ENCODE measurements at regions not wholly inside any gene's neighbourhood (a gene's known extent, or its start where the extent isn't known, plus 50 kb on each side); places are given as distances from the start of the nearest gene placed in this dataset.
"Not testable (repeated sequence)": the region's sequence is repeated elsewhere in the genome, so short reads cannot be mapped to it uniquely, and the experiment has no call there.

DNA sequence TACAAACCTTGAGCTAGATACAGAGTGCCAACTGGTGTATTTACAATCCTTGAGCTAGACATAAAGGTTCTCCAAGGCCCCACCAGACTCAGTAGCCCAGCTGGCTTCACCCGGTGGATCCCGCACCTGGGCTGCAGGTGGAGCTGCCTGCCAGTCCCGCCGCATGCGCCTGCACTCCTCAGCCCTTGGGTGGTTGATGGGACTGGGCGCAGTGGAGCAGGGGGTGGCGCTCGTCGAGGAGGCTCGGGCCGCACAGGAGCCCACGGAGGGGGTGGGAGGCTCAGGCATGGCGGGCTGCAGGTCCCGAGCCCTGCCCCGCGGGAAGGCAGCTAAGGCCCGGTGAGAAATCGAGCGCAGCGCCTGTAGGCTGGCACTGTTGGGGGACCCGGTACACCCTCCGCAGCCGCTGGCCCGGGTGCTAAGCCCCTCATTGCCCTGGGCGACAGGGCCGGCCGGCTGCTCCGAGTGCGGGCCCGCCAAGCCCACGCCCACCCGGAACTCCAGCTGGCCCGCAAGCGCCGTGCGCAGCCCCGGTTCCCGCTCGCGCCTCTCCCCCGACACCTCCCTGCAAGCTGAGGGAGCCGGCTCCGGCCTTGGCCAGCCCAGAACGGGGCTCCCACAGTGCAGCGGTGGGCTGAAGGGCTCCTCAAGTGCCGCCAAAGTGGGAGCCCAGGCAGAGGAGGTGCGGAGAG lies 116.5 kb upstream of the NEIL3 start:
- H3K27me3 ChIP-seq (ENCODE audit: insufficient read depth, low read length); H3K36me3 ChIP-seq (ENCODE audit: insufficient read depth, low read length); H3K4me3 ChIP-seq (ENCODE audit: low read length); H3K9me3 ChIP-seq (ENCODE audit: low read length); H2AFZ ChIP-seq (ENCODE audit: low read depth, low read length); H3K4me1 ChIP-seq (ENCODE audit: insufficient read depth, low read length): not testable (repeated sequence)

DNA sequence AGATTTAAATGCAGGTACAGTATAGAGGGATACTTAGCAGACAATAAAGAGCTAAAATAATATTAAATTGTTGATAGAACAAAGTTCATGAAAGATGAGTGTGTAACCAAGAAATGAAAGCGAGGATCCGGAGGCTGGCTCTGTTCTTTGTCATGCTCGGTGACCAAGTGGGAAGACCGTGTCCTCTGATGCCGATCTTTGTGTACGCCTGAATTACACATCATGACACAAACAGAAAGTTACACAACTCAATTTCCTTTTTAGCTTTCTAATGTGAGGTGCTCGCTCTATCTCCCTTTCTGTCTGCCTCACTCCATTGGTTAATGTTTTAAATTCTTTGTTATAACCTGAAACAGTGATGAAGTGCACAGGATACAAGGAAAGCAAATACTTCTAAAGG lies 114.8 kb upstream of the NEIL3 start:
- Histone ChIP-seq H3K36me3 (ENCODE audit: insufficient read depth, low read length) (no peaks in the 10 kb centered on the region), H3K9me3 (ENCODE audit: low read length) (no peaks in the 10 kb centered on the region), H3K27me3 (ENCODE audit: insufficient read depth, low read length) (no peaks in the 10 kb centered on the region), H3K4me1 (ENCODE audit: insufficient read depth, low read length) (peaks cover 4% of the 10 kb centered on the region), H3K4me3 (ENCODE audit: low read length) (no peak overlapping the region), H2AFZ (ENCODE audit: low read depth, low read length) (no peak overlapping the region)

DNA sequence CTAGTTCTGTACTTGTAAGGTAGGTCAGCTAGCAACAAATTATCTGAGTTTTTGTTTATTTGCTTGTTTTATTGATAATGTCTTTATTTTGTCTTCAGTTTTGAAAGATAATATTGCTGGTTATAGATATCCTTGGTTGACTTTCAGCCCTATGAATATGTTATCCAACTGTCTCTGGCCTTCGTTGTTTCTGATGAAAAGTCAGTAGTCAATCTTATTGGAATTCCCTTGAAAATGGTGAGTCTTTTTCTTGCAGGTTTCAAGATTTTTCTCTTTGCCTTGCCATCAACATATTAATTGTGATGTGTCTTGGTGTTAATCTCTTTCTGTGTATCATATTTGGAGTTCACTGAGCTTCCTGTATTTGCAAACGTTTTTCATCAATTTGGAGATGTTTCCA lies 113.1 kb upstream of the NEIL3 start:
- Histone ChIP-seq H2AFZ (ENCODE audit: low read depth, low read length) (no peak overlapping the region), H3K4me1 (ENCODE audit: insufficient read depth, low read length) (no peaks in the 10 kb centered on the region), H3K9me3 (ENCODE audit: low read length) (no peaks in the 10 kb centered on the region), H3K36me3 (ENCODE audit: insufficient read depth, low read length) (no peaks in the 10 kb centered on the region), H3K4me3 (ENCODE audit: low read length) (no peak overlapping the region), H3K27me3 (ENCODE audit: insufficient read depth, low read length) (no peaks in the 10 kb centered on the region)

DNA sequence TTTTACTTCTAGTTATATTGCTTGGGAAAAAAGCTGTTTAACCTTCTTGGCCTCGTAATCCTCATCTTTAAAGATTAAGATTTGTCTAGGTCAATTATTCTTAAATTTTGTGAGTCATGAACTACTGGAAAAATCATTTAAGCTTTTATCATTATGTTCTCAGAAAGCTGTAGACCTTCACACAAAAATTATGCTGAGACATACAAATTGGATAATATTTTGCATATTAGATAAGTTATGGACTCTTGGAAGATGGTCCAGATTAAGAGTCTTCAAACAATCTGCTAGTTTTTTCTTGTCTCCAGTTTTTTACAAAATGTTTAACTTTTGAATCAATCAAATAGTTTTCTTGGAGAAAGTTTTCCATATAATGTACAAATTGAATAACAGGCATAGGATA lies 108.1 kb upstream of the NEIL3 start:
- no peaks in the 10 kb centered on the region for H3K27me3 ChIP-seq (ENCODE audit: insufficient read depth, low read length)
- H3K9me3 ChIP-seq (ENCODE audit: low read length), result no peaks in the 10 kb centered on the region
- H3K4me3 ChIP-seq (ENCODE audit: low read length), result no peak overlapping the region
- no peaks in the 10 kb centered on the region for H3K4me1 ChIP-seq (ENCODE audit: insufficient read depth, low read length)
- no peaks in the 10 kb centered on the region for H3K36me3 ChIP-seq (ENCODE audit: insufficient read depth, low read length)
- H2AFZ ChIP-seq (ENCODE audit: low read depth, low read length), result no peak overlapping the region

DNA sequence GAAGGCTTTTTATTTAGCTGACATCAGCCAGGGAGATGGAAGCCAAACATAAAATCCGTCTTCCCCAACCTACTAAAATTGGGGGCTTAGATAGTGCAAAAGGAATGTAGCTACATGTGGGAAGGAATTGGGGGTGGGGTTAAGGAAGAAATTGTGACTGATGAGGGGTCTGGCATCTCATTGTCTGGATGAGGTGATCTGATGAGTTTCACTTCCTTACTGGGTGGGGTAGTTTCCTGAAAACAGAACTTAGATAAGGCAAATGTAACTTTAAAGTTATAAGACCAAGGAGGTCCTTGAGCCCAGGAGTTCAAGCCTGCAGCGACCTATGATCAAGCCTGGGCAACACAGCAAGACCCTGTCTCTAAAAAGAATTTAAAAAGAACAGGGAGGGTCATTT lies 105.5 kb upstream of the NEIL3 start:
- no peaks in the 10 kb centered on the region for H3K4me1 ChIP-seq (ENCODE audit: insufficient read depth, low read length)
- no peaks in the 10 kb centered on the region for H3K9me3 ChIP-seq (ENCODE audit: low read length)
- H3K27me3 ChIP-seq (ENCODE audit: insufficient read depth, low read length), result no peaks in the 10 kb centered on the region
- no peak overlapping the region for H3K4me3 ChIP-seq (ENCODE audit: low read length)
- H3K36me3 ChIP-seq (ENCODE audit: insufficient read depth, low read length), result no peaks in the 10 kb centered on the region
- no peak overlapping the region for H2AFZ ChIP-seq (ENCODE audit: low read depth, low read length)

DNA sequence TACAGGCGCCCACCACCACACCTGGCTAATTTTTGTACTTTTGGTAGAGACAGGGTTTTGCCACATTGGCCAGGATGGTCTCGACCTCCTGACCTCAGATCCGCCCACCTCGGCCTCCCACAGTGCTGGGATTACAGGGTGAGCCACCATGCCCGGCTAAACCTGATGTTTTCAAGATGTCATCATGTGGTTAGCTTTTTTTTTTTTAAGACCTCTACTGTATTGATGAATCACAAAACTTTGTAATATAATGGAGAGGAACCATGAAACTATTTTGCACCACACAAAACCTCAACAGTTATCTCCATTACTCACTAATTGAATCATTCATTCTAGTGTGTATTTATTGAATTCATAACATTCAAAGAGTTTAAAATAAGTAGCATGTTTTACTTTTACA lies 94.7 kb upstream of the NEIL3 start:
- H3K4me1 ChIP-seq (ENCODE audit: insufficient read depth, low read length), result no peaks in the 10 kb centered on the region
- no peak overlapping the region for H3K4me3 ChIP-seq (ENCODE audit: low read length)
- no peaks in the 10 kb centered on the region for H3K9me3 ChIP-seq (ENCODE audit: low read length)
- H3K36me3 ChIP-seq (ENCODE audit: insufficient read depth, low read length), result no peaks in the 10 kb centered on the region
- no peak overlapping the region for H2AFZ ChIP-seq (ENCODE audit: low read depth, low read length)
- H3K27me3 ChIP-seq (ENCODE audit: insufficient read depth, low read length), result no peaks in the 10 kb centered on the region

DNA sequence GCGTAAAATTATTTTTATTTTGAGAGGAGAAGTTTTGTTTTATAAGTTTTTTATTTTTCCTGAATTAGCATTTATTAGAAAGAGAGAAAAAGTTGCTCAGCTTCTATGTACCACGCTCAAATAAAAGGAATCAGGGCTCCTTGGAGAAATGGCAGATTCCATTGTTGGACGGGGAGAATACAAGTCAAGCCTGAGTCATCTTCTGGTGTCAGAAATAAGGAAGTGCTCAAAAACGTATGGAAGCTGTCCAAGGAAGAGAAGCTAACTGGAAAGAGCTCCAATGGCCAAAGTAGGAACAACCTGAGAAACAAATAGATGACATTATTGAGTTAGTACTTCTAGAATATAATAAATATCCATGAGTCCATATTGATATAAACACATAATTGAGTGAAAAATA lies 89.3 kb upstream of the NEIL3 start:
- Histone ChIP-seq H3K9me3 (ENCODE audit: low read length) (no peaks in the 10 kb centered on the region), H3K4me3 (ENCODE audit: low read length) (no peak overlapping the region), H3K36me3 (ENCODE audit: insufficient read depth, low read length) (no peaks in the 10 kb centered on the region), H3K4me1 (ENCODE audit: insufficient read depth, low read length) (no peaks in the 10 kb centered on the region), H2AFZ (ENCODE audit: low read depth, low read length) (no peak overlapping the region), H3K27me3 (ENCODE audit: insufficient read depth, low read length) (no peaks in the 10 kb centered on the region)

DNA sequence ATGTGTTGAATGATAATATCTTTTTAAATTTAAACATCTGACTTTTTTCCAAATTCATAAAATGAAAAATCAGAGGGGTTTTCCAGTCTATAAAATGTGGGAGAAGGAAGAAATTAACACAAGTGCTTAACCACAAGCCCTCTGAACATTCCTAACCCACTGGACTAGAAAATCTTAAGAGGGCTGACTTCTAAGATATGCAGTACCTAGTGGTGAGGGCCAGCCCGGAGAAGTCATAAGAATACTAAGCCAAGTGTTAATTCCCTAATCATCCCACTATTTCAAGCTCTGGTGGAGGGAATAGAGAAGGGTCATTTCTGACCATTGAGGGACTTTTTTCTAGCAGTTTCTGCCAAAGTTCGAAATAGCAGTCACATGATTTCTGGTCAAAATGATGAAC lies 86.9 kb upstream of the NEIL3 start:
- Histone ChIP-seq H3K4me1 (ENCODE audit: insufficient read depth, low read length) (no peaks in the 10 kb centered on the region), H3K27me3 (ENCODE audit: insufficient read depth, low read length) (no peaks in the 10 kb centered on the region), H3K4me3 (ENCODE audit: low read length) (no peak overlapping the region), H2AFZ (ENCODE audit: low read depth, low read length) (no peak overlapping the region), H3K36me3 (ENCODE audit: insufficient read depth, low read length) (no peaks in the 10 kb centered on the region), H3K9me3 (ENCODE audit: low read length) (no peaks in the 10 kb centered on the region)

DNA sequence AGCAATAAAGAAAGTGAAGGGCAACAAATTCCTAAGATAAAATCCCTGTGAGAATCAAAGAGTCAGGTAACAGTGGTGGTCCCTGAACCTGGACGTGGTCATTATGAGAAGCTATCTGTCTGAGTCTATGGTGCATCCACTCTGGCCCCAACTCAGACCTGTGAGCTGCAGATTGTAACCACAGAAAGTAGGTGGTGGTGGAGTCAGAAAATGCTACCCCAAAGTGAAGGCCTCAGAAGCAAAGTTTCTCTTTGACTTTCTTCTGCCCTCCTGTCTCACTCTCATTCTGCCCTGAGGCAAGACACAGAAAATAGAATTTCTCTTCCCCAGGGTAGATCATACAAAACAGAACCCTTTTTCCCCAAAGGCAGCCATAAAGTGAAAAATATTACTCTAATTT lies 84.1 kb upstream of the NEIL3 start:
- Histone ChIP-seq H3K4me3 (ENCODE audit: low read length) (no peak overlapping the region), H2AFZ (ENCODE audit: low read depth, low read length) (no peak overlapping the region), H3K27me3 (ENCODE audit: insufficient read depth, low read length) (no peaks in the 10 kb centered on the region), H3K4me1 (ENCODE audit: insufficient read depth, low read length) (no peaks in the 10 kb centered on the region), H3K9me3 (ENCODE audit: low read length) (no peaks in the 10 kb centered on the region), H3K36me3 (ENCODE audit: insufficient read depth, low read length) (no peaks in the 10 kb centered on the region)

DNA sequence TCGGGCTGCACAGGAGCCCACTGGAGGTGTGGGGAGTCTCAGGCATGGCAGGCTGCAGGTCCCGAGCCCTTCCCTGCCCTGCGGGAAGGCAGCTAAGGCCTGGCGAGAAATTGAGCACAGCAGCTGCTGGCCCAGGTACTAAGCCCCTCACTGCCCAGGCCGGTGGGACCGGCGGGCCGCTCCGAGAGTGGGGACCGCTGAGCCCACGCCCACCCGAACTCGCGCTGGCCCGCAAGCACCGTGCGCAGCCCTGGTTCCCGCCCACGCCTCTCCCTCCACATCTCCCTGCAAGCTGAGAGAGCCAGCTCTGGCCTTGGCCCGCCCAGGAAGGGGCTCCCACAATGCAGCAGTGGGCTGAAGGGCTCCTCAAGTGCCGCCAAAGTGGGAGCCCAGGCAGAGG lies 82.0 kb upstream of the NEIL3 start:
- no peaks in the 10 kb centered on the region for H3K36me3 ChIP-seq (ENCODE audit: insufficient read depth, low read length)
- no peaks in the 10 kb centered on the region for H3K4me1 ChIP-seq (ENCODE audit: insufficient read depth, low read length)
- no peak overlapping the region for H3K4me3 ChIP-seq (ENCODE audit: low read length)
- no peaks in the 10 kb centered on the region for H3K27me3 ChIP-seq (ENCODE audit: insufficient read depth, low read length)
- H2AFZ ChIP-seq (ENCODE audit: low read depth, low read length), result no peak overlapping the region
- no peaks in the 10 kb centered on the region for H3K9me3 ChIP-seq (ENCODE audit: low read length)

DNA sequence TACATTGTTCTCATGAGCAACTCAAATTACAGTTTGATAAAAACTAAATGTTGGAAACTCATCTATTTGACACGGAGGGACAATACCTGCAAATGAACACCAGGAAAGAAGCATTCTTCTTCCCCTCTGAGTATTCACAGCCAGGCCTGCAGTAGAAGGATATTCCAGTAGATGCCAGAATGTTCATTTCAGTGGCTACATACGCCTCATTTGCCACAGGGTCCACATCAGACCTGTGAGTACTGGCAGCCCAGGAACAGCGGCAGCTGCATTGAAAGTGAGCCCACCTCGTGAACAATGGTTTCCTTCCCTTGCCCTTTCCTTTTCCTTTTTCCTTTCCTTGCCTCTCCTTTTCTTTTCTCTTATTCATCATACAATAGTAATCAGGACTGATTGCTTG lies 81.1 kb upstream of the NEIL3 start:
- no peaks in the 10 kb centered on the region for H3K4me1 ChIP-seq (ENCODE audit: insufficient read depth, low read length)
- H3K9me3 ChIP-seq (ENCODE audit: low read length), result no peaks in the 10 kb centered on the region
- no peak overlapping the region for H3K4me3 ChIP-seq (ENCODE audit: low read length)
- no peaks in the 10 kb centered on the region for H3K36me3 ChIP-seq (ENCODE audit: insufficient read depth, low read length)
- peak overlapping the region; percentile 6 for H2AFZ ChIP-seq (ENCODE audit: low read depth, low read length)
- H3K27me3 ChIP-seq (ENCODE audit: insufficient read depth, low read length), result no peaks in the 10 kb centered on the region

DNA sequence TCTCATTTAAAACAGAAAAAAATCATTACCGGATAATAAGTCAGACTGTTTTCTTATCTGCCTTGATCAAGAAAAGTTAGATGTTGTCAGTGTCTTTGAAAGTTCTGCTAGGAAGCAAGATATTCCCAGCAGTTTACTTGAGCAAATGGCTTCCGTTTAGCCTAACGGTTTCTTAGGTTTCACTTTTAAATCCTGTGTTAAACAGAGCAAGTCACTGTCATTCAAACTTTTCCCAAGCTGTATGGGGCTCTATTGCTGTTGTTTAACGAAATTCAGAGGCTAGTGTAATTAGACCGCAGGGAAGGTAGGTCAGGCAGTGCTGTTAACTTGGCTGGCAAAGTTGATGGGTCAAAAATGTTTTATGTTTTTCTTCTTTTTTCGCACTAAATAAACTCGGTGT lies 80.3 kb upstream of the NEIL3 start:
- H3K4me1 ChIP-seq (ENCODE audit: insufficient read depth, low read length), result no peaks in the 10 kb centered on the region
- no peaks in the 10 kb centered on the region for H3K9me3 ChIP-seq (ENCODE audit: low read length)
- H3K4me3 ChIP-seq (ENCODE audit: low read length), result no peak overlapping the region
- no peaks in the 10 kb centered on the region for H3K27me3 ChIP-seq (ENCODE audit: insufficient read depth, low read length)
- peak overlapping the region; percentile 6 for H2AFZ ChIP-seq (ENCODE audit: low read depth, low read length)
- H3K36me3 ChIP-seq (ENCODE audit: insufficient read depth, low read length), result no peaks in the 10 kb centered on the region

DNA sequence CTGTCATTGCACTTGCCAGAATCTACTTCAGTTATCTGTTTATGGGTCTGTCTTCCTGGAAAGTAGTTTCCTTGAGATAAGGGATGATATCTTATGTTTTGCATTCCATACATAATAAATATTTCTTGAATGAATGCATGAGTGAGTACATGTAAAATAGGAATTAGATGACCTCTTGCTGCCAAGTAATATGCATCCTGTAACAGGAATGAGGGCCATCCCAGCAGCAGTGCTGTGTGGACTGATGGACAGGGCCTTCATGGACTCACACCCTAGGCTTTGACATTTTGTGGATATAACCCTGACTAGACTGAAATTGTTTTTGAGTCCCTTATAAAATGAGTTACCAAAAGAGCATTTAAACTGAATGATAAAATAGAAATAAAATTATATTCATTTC lies 77.2 kb upstream of the NEIL3 start:
- Histone ChIP-seq H3K4me3 (ENCODE audit: low read length) (no peak overlapping the region), H3K9me3 (ENCODE audit: low read length) (no peaks in the 10 kb centered on the region), H3K36me3 (ENCODE audit: insufficient read depth, low read length) (no peaks in the 10 kb centered on the region), H3K4me1 (ENCODE audit: insufficient read depth, low read length) (no peaks in the 10 kb centered on the region), H2AFZ (ENCODE audit: low read depth, low read length) (no peak overlapping the region), H3K27me3 (ENCODE audit: insufficient read depth, low read length) (no peaks in the 10 kb centered on the region)

DNA sequence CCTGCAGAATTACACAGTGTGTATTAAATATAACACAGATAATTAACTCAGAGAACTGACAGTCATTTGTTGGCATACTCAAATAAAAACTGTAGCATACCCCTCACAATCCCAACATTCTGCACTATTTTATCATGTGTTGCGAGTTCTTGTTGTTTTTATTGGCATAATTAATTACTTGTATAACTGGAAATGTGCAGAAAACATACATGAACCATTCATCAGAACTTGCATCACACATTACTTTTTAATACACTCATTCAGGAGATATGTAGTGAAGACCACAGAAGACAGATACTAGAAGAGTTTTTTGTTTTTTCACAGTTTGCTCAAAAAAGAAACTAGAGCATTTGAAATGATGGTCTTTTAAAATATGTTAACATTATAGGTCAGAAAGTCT lies 74.6 kb upstream of the NEIL3 start:
- no peaks in the 10 kb centered on the region for H3K9me3 ChIP-seq (ENCODE audit: low read length)
- no peaks in the 10 kb centered on the region for H3K4me1 ChIP-seq (ENCODE audit: insufficient read depth, low read length)
- no peaks in the 10 kb centered on the region for H3K36me3 ChIP-seq (ENCODE audit: insufficient read depth, low read length)
- H3K4me3 ChIP-seq (ENCODE audit: low read length), result no peak overlapping the region
- no peaks in the 10 kb centered on the region for H3K27me3 ChIP-seq (ENCODE audit: insufficient read depth, low read length)
- no peak overlapping the region for H2AFZ ChIP-seq (ENCODE audit: low read depth, low read length)

All from neuron (in vitro differentiated cells).